ENCODE measurements at regions not wholly inside any gene's neighbourhood (a gene's known extent, or its start where the extent isn't known, plus 50 kb on each side); places are given as distances from the start of the nearest gene placed in this dataset.
A peak's percentile ranks its signal among the peaks of the same experiment; 100 is the strongest.

- TF ChIP-seq ZNF75A (CRISPR knock-in tag; IDR thresholded peaks at IDR 0.05) (no peak), USF2 (CRISPR knock-in tag; IDR thresholded peaks at IDR 0.05) (no peak), DMBX1 (CRISPR knock-in tag; IDR thresholded peaks at IDR 0.05; ENCODE audit: borderline replicate concordance) (no peak), ZNF785 (CRISPR knock-in tag; IDR thresholded peaks at IDR 0.05) (no peak), MCM5 (IDR thresholded peaks at IDR 0.05; ENCODE audit: low read depth) (no peak), TAF1 (IDR thresholded peaks at IDR 0.05; ENCODE audit: control insufficient read depth, extremely low read depth, insufficient read depth, low read length, severe bottlenecking) (no peak), CBX3 (IDR thresholded peaks at IDR 0.05; ENCODE audit: borderline replicate concordance in 1 of 2, low read length in 2 of 2) (no peak), SLC30A9 (CRISPR knock-in tag; IDR thresholded peaks at IDR 0.05) (no peak), CBFA2T2 (conservative IDR thresholded peaks at IDR 0.05) (peak; percentile 71), SIN3B (IDR thresholded peaks at IDR 0.05; ENCODE audit: low read depth) (no peak), BCOR (IDR thresholded peaks at IDR 0.05) (peak; percentile 61), ZNF184 (CRISPR knock-in tag; IDR thresholded peaks at IDR 0.05) (no peak), ZNF551 (CRISPR knock-in tag; IDR thresholded peaks at IDR 0.05) (no peak), U2AF1 (optimal IDR thresholded peaks at IDR 0.05; ENCODE audit: low read depth, low read length) (no peak), ZNF282 (CRISPR knock-in tag; IDR thresholded peaks at IDR 0.05) (no peak), CBFA2T3 (IDR thresholded peaks at IDR 0.05) (peak; percentile 86), RBM17 (IDR thresholded peaks at IDR 0.05; ENCODE audit: borderline replicate concordance, low read depth, low read length) (no peak), ZBED1 (IDR thresholded peaks at IDR 0.05) (peak; percentile 33; the same call in 1 of the 2 replicates), BRF2 (IDR thresholded peaks at IDR 0.05; ENCODE audit: borderline replicate concordance, insufficient read depth, insufficient read length) (no peak)
- TF ChIP-seq, protein P1, sequence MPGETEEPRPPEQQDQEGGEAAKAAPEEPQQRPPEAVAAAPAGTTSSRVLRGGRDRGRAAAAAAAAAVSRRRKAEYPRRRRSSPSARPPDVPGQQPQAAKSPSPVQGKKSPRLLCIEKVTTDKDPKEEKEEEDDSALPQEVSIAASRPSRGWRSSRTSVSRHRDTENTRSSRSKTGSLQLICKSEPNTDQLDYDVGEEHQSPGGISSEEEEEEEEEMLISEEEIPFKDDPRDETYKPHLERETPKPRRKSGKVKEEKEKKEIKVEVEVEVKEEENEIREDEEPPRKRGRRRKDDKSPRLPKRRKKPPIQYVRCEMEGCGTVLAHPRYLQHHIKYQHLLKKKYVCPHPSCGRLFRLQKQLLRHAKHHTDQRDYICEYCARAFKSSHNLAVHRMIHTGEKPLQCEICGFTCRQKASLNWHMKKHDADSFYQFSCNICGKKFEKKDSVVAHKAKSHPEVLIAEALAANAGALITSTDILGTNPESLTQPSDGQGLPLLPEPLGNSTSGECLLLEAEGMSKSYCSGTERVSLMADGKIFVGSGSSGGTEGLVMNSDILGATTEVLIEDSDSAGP (CRISPR knock-in tag; IDR thresholded peaks at IDR 0.05) = no peak
- TF ChIP-seq, protein P2, sequence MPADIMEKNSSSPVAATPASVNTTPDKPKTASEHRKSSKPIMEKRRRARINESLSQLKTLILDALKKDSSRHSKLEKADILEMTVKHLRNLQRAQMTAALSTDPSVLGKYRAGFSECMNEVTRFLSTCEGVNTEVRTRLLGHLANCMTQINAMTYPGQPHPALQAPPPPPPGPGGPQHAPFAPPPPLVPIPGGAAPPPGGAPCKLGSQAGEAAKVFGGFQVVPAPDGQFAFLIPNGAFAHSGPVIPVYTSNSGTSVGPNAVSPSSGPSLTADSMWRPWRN (IDR thresholded peaks at IDR 0.05; ENCODE audit: low read depth) = no peak
- TF ChIP-seq, protein P3, sequence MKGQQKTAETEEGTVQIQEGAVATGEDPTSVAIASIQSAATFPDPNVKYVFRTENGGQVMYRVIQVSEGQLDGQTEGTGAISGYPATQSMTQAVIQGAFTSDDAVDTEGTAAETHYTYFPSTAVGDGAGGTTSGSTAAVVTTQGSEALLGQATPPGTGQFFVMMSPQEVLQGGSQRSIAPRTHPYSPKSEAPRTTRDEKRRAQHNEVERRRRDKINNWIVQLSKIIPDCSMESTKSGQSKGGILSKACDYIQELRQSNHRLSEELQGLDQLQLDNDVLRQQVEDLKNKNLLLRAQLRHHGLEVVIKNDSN (CRISPR knock-in tag; IDR thresholded peaks at IDR 0.05) = no peak
- TF ChIP-seq, protein P4, sequence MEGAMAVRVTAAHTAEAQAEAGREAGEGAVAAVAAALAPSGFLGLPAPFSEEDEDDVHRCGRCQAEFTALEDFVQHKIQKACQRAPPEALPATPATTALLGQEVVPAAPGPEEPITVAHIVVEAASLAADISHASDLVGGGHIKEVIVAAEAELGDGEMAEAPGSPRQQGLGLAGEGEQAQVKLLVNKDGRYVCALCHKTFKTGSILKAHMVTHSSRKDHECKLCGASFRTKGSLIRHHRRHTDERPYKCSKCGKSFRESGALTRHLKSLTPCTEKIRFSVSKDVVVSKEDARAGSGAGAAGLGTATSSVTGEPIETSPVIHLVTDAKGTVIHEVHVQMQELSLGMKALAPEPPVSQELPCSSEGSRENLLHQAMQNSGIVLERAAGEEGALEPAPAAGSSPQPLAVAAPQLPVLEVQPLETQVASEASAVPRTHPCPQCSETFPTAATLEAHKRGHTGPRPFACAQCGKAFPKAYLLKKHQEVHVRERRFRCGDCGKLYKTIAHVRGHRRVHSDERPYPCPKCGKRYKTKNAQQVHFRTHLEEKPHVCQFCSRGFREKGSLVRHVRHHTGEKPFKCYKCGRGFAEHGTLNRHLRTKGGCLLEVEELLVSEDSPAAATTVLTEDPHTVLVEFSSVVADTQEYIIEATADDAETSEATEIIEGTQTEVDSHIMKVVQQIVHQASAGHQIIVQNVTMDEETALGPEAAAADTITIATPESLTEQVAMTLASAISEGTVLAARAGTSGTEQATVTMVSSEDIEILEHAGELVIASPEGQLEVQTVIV (CRISPR knock-in tag; IDR thresholded peaks at IDR 0.05; ENCODE audit: borderline replicate concordance) = no peak
Observed at GRCh38 chr15:66628976-66629723, 63.4 kb upstream of the LCTL start (continued).

Data from K562 (cell line).